IMR-90 (cell line): ENCODE measurements at regions not wholly inside any gene's neighbourhood (a gene's known extent, or its start where the extent isn't known, plus 50 kb on each side); places are given as distances from the start of the nearest gene placed in this dataset.

ENCODE experiments used
- ATAC-seq: fragments of 200-7000 bp; cut with Tn5 transposase; 2 replicates; pipeline ENCODE4 v1.9.1; 2020; ENCODE audit warnings: low read depth, mild to moderate bottlenecking, moderate library complexity
- BruUV-seq: library from RNA; stranded (reverse); fragments of 400-500 nt; replicated peaks from 2 replicates; lab custom pipeline; 2021; lab: Mats Ljungman, UMichigan
- CTCF ChIA-PET: fragments of 300-600 bp; formaldehyde crosslinking; extraction: SDS; loops from one replicate; lab custom pipeline; 2021; ENCODE audit warnings: antibody characterized with exemption; lab: Yijun Ruan, JAX
- POLR2A ChIA-PET: fragments of 300-600 bp; sonication (Branson Sonifier 250); formaldehyde crosslinking; loops from one replicate; lab custom pipeline; 2022; ENCODE audit warnings: antibody characterized with exemption; ENCODE audit not compliant: unreplicated experiment; lab: Charles Lee
- DNase-seq: peaks from one replicate; pipeline ENCODE4 v3.0.0; 2013
- H2AFZ ChIP-seq: replicated peaks from 2 replicates; pipeline ENCODE3; 2013; ENCODE audit warnings: low read length, mild to moderate bottlenecking; ENCODE audit not compliant: poor library complexity
- H2AK5ac ChIP-seq: 2 replicates; pipeline ENCODE4 v1.6.1; 2013; ENCODE audit warnings: low read depth, low read length, inconsistent platforms
- H2AK9ac ChIP-seq: replicated peaks from 2 replicates; pipeline ENCODE3; 2013; ENCODE audit warnings: mild to moderate bottlenecking, low read depth, low read length, moderate library complexity; ENCODE audit not compliant: poor library complexity
- H2BK120ac ChIP-seq: 2 replicates; pipeline ENCODE4 v1.6.1; 2013; ENCODE audit warnings: low read depth, low read length, inconsistent platforms
- H2BK15ac ChIP-seq: 3 replicates; pipeline ENCODE4 v1.6.1; 2013; ENCODE audit warnings: low read depth, low read length, inconsistent platforms
- H2BK20ac ChIP-seq: 2 replicates; pipeline ENCODE4 v1.6.1; 2013; ENCODE audit warnings: low read depth, mild to moderate bottlenecking, inconsistent platforms, low read length, moderate library complexity
- H2BK5ac ChIP-seq: 2 replicates; pipeline ENCODE4 v1.6.1; 2013; ENCODE audit warnings: mild to moderate bottlenecking, low read depth, low read length, inconsistent platforms; ENCODE audit not compliant: poor library complexity, severe bottlenecking
- H3K14ac ChIP-seq: replicated peaks from 2 replicates; pipeline ENCODE4 v1.6.1; 2013; ENCODE audit warnings: low read depth, low read length, inconsistent platforms
- H3K18ac ChIP-seq: 2 replicates; pipeline ENCODE4 v1.6.1; 2013; ENCODE audit warnings: low read depth, low read length, control low read depth
- H3K23ac ChIP-seq: 2 replicates; pipeline ENCODE4 v1.6.1; 2013; ENCODE audit warnings: low read depth, low read length, inconsistent platforms
- H3K27ac ChIP-seq: 2 replicates; pipeline ENCODE4 v1.5.1; 2013; ENCODE audit warnings: mild to moderate bottlenecking, control low read depth, low read length; ENCODE audit not compliant: insufficient read depth
- H3K27me3 ChIP-seq: 2 replicates; pipeline ENCODE4 v1.6.1; 2013; ENCODE audit warnings: low read length; ENCODE audit not compliant: control insufficient read depth, insufficient read depth
- H3K36me3 ChIP-seq: 2 replicates; pipeline ENCODE4 v1.6.1; 2013; ENCODE audit warnings: low read length, mixed read lengths; ENCODE audit not compliant: control insufficient read depth, insufficient read depth
- H3K4ac ChIP-seq: 2 replicates; pipeline ENCODE4 v1.6.1; 2013; ENCODE audit warnings: low read depth, low read length, inconsistent platforms
- H3K4me1 ChIP-seq: 2 replicates; pipeline ENCODE4 v1.6.1; 2013; ENCODE audit warnings: low read length, mixed read lengths; ENCODE audit not compliant: control insufficient read depth, insufficient read depth
- H3K4me2 ChIP-seq: 2 replicates; pipeline ENCODE4 v1.6.1; 2013; ENCODE audit warnings: low read depth, mild to moderate bottlenecking, control low read depth, low read length, moderate library complexity
- H3K4me3 ChIP-seq: 2 replicates; pipeline ENCODE4 v1.5.1; 2013; ENCODE audit warnings: low read depth, mild to moderate bottlenecking, control low read depth, low read length, moderate library complexity; ENCODE audit not compliant: insufficient read depth
- H3K56ac ChIP-seq: 2 replicates; pipeline ENCODE4 v1.6.1; 2013; ENCODE audit warnings: low read length, inconsistent platforms; ENCODE audit not compliant: insufficient read depth; ENCODE audit errors: extremely low read depth
- H3K79me1 ChIP-seq, 2 experiments: 2 replicates each; pipeline ENCODE4 v1.6.1; 2013; ENCODE audit warnings: low read length in 2 of 2, inconsistent platforms in 1 of 2, low read depth in 1 of 2
- H3K9ac ChIP-seq: 2 replicates; pipeline ENCODE4 v1.6.1; 2013; ENCODE audit warnings: low read depth, low read length, control low read depth
- H3K9me1 ChIP-seq: 2 replicates; pipeline ENCODE4 v1.6.1; 2013; ENCODE audit warnings: low read length, inconsistent platforms; ENCODE audit not compliant: insufficient read depth
- H3K9me3 ChIP-seq: 2 replicates; pipeline ENCODE4 v1.6.1; 2013; ENCODE audit warnings: low read length; ENCODE audit not compliant: control insufficient read depth, insufficient read depth
- H4K20me1 ChIP-seq: 2 replicates; pipeline ENCODE4 v1.6.1; 2013; ENCODE audit warnings: low read length, inconsistent platforms; ENCODE audit not compliant: insufficient read depth
- H4K5ac ChIP-seq: 2 replicates; pipeline ENCODE4 v1.6.1; 2013; ENCODE audit warnings: mild to moderate bottlenecking, low read depth, low read length, control low read depth
- H4K8ac ChIP-seq, 2 experiments: 2 replicates each; pipeline ENCODE4 v1.6.1; 2013; ENCODE audit warnings: low read depth in 2 of 2, low read length in 2 of 2, control low read depth in 1 of 2, inconsistent platforms in 1 of 2
- H4K91ac ChIP-seq: 2 replicates; pipeline ENCODE4 v1.6.1; 2013; ENCODE audit warnings: low read depth, low read length, inconsistent platforms; ENCODE audit not compliant: insufficient read depth
- NFE2L2 ChIP-seq: fragments of 150-350 bp; IDR thresholded peaks from 2 replicates; pipeline ENCODE4 v1.6.1; 2016; ENCODE audit warnings: low read depth, mild to moderate bottlenecking, low read length
- POLR2A ChIP-seq: IDR thresholded peaks from 2 replicates; pipeline ENCODE4 v1.6.1; 2012; ENCODE audit warnings: mild to moderate bottlenecking, low read depth, low read length
- WGBS, 2 experiments: methylation state at CpG; one replicate each; pipeline versions ENCODE4 v1.1.5 to v1.1.7; 2013; ENCODE audit warnings: missing lambda C conversion rate in 2 of 2; ENCODE audit not compliant: insufficient read length in 1 of 2; ENCODE audit errors: extremely low coverage in 2 of 2; 5-methylcytosine and 5-hydroxymethylcytosine counted together
- dilution Hi-C: fragments of 300-500 bp; cut with HindIII; formaldehyde crosslinking; loops from one replicate; pipeline ENCODE4 v1.14.3; 2018; ENCODE audit warnings: low sequenced_read_pairs; ENCODE audit not compliant: unreplicated experiment
- in situ Hi-C: fragments of 300-500 bp; cut with MboI; formaldehyde crosslinking; loops from 3 replicates; pipeline ENCODE4 v1.14.3; 2019; ENCODE audit warnings: low sequenced_read_pairs, inconsistent platforms, mixed read lengths
- intact Hi-C: fragments of 100-400 bp; cut with micrococcal nuclease; formaldehyde crosslinking; loops from 2 replicates; pipeline ENCODE4 v1.10.0; 2022

- CTCF ChIA-PET = no interaction called here
- Histone ChIP-seq H3K14ac (no peak overlapping the region), H4K91ac (no peak overlapping the region), H3K27me3 (no peaks in the 10 kb centered on the region), H3K23ac (no peak overlapping the region), H2AK9ac (no peak overlapping the region), H3K4me2 (no peak overlapping the region), H3K4ac (no peak overlapping the region), H2BK20ac (no peak overlapping the region), H2BK120ac (no peak overlapping the region), H3K27ac (no peak overlapping the region), H3K36me3 (no peaks in the 10 kb centered on the region), H3K9me1 (no peaks in the 10 kb centered on the region), H3K4me1 (no peaks in the 10 kb centered on the region), H3K79me1 (no peaks in the 10 kb centered on the region), H2BK15ac (no peak overlapping the region), H2BK5ac (no peak overlapping the region), H4K5ac (no peak overlapping the region), H4K8ac (no peak overlapping the region), H2AFZ (no peak overlapping the region), H3K9me3 (0 out of 2 replicates have a peak, but pooled peaks cover 1% of the 10 kb centered on the region), H3K56ac (no peak overlapping the region), H3K9ac (no peak overlapping the region), H3K4me3 (no peak overlapping the region), H2AK5ac (no peak overlapping the region), H3K18ac (no peak overlapping the region), H4K20me1 (no peaks in the 10 kb centered on the region)
- TF ChIP-seq POLR2A = no peak
- TF ChIP-seq NFE2L2 = no peak
- POLR2A ChIA-PET = no interaction called here
- BruUV-seq = no TSS peak
- ATAC-seq (no peak), DNase-seq (no peak)
- in situ Hi-C loops (no loop called here), dilution Hi-C loops (no loop called here), intact Hi-C loops (no loop called here)
- 71% methylated on average over 5 of the region's 11 CpGs; no CpG with 5 or more reads in 1 of the 2 experiments for WGBS, 2 experiments
Measured at GRCh38 chr10:6328699-6329423, 126.1 kb downstream of the PFKFB3 start.
